Fibroblast of skin of abdomen (primary cell): ENCODE measurements at regions not wholly inside any gene's neighbourhood (a gene's known extent, or its start where the extent isn't known, plus 50 kb on each side); places are given as distances from the start of the nearest gene placed in this dataset.
"Not testable (repeated sequence)": the region's sequence is repeated elsewhere in the genome, so short reads cannot be mapped to it uniquely, and the experiment has no call there.

Experiments
- DNase-seq: peaks from one replicate; pipeline ENCODE4 v3.0.0-alpha.2; 2013

GRCh38 chr5:102154791-102155605, 141.1 kb downstream of the SLCO4C1 start:
- not testable (repeated sequence) for DNase-seq

GRCh38 chr5:102154291-102154690, 141.8 kb downstream of the SLCO4C1 start:
- DNase-seq: no peak

- no peak for DNase-seq
Measured at GRCh38 chr5:102153003-102153759, 142.9 kb downstream of the SLCO4C1 start.

DNA sequence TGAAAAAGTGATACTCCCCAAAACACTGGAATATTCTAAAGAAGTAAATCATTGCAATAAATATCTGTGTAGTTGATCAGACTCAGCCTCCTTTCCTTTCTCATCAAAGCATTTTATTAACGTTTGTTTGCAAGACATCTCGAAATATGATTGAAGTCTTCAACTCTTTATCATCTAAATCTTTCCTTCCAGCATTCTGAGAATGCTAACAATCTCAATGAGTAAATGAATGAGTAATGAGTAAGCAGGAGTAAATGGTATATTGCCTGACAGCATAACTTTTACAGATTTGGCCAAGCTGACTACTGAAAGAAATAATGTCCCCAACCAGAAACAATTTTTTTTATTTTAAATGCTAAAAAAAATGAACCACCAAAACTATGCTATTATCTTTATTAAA, 157.1 kb downstream of the SLCO4C1 start:
- no peak for DNase-seq

DNA sequence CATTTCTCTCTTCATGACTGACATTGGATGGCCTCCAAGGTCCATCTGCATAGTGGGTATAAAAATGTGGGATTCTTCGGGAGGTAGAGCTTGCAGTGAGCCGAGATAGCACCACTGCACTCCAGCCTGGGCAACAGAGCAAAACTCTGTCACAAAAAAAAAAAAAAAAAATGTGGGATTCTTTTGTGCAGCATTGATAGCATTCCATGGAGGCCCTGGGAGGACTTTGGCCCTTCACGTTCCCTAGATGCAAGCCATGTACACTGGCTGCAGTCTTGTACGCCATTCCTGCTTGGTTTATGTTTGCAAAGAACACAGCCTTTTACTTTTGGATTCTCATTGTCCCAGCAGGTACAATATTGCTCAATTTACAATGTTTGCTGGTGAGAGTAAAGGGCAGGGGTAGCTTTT, 157.8 kb downstream of the SLCO4C1 start:
- DNase-seq: no peak

DNA sequence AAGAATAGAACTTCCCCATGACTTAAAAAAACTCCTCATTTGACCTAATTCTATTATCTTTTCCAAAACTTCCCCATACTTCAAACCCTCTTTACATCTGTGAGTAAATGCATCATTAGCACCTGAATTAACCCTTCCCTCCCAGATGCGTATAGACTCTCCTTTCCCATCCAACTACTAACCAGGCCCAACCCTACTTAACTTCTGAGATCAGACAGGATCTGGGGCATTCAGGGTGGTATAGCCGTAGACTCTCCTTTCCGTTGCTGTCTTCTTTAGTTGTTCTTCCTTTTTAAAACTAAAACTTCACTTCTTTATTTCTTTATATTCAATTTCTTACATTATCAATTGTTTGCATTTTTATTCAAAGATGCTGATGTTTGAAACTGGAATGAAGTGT, 165.2 kb downstream of the SLCO4C1 start:
- DNase-seq: no peak

DNA sequence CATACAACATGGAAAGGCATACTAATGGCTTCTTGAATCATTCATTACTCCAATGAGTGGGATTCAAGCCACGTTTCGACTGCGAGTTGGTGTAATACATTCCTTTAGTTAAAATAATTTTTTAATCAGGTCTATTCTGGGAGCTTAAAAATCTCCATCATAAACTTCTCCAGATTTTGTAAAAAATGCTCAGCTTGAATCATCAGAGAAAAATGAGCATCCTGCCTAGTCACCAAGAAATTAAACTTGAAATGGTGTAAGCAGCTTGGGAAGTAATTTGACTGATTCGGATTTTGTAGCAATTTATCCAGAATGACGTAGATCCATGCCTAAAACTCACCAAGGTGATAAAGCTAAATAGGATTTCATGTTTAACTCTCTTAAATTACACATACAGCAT, 165.7 kb downstream of the SLCO4C1 start:
- DNase-seq: no peak

GRCh38 chr5:102119252-102119651, 176.8 kb downstream of the SLCO4C1 start:
- no peak for DNase-seq

GRCh38 chr5:102115736-102116135, 180.3 kb downstream of the SLCO4C1 start:
- no peak for DNase-seq

DNA sequence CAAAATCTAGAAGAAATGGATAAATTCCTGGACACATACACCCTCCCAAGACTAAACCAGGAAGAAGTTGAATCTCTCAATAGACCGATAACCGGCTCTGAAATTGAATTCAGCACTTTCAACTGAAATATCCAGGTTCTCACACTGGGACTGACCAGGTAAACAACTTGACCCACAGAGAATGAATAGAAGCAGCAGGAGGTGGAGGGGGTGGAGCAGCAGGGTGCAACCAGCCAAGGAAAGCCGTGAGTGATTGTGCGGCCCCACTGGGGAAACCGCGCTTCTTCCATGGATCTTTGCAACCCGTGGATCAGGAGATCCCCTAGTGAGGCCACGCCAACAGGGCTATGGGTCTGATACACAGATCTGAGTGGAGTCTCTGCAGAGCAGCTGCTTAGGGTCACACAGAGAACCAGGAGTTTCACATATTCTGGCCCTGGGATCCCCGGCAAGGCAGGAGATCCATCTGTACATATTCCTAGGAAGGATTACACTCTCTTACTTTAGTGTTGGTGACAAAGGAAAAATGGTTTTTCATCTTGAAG, 181.5 kb downstream of the SLCO4C1 start:
- no peak for DNase-seq

DNA sequence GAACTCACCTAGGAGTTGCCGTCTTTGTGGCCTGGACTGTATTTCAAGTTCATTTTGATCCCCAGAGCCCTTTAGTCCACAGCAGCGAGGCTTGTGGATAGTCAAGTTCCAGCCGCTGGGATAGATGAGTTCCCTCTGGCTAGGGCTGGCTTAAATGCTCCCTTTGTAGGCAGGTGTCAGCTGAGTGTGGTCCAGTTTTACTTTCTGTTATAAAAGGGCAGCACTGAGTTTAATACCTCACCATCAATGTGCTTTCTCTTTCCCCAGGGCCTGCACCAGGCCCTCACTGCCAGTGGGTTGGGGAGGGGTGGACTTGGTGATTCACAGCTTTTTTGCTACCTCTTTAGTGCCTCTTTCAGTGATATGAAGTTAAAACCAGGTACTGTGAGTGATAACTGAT, 188.2 kb downstream of the SLCO4C1 start:
- no peak for DNase-seq

DNA sequence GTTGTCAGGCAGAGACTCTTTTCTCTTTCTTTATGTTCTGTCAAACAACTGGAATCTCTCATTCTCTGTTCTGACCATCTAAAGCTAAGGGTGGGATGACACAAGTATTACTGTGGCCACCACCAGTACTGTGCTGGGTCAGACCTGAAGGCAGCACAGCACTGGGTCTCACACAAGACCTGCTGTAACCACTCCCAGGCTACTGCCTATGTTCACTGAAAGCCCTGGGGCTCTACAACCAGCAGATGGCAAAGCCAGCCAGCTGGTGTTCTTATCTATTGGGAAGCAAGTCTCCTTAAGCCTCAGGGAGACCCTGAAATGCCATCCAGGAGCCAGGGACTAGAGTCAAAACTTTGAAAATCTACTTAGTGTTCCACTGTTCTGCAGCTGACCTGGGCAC, 189.5 kb downstream of the SLCO4C1 start:
- DNase-seq: no peak

DNA sequence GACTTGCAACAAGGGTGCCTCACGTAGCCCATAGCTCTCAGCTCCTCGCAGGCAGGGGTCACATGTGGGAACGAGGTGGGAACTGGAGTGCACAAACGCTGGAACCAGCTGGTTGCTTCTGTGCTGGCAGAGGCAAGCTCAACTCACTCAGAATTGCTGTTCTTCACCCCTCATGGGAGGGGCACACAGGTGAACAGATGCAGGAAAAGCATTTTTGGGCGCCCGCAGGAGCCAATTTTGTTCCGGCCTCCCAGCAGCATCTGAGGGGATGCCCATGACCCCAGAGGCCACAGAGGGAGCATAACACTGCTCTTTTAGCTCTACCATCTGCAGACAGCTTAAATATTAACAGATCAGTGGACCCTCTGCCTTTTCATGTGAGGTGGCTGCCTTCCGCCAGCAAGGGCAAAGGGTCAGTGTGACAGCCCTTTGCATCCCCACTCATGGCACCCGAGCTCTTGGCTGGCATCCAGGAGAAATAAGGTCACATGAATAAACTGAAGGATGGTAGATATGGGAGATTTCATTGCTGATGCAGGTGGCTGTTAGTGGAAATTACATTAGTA, 196.2 kb downstream of the SLCO4C1 start:
- no peak for DNase-seq

DNA sequence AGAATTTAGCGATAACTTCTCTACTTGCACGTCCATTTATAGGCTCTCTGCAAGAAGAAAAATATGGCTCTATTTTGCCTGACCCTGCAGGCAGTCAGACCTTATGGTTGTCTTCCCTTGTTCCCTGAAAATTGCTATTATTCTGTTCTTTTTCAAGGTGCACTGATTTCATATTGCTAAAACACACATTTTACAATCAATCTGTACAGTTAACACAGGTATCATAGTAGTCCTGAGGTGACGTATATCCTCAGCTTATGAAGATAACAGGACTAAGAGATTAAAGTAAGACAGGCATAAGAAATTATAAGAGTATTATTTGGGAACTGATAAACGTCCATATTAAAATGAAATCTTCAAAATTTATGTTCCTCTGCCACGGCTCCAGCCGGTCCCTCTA, 197.0 kb downstream of the SLCO4C1 start:
- not testable (repeated sequence) for DNase-seq

GRCh38 chr5:102098606-102099005, 197.5 kb downstream of the SLCO4C1 start:
- DNase-seq: not testable (repeated sequence)

- DNase-seq: no peak
Measured at GRCh38 chr5:102090770-102091169, 205.3 kb downstream of the SLCO4C1 start.

DNA sequence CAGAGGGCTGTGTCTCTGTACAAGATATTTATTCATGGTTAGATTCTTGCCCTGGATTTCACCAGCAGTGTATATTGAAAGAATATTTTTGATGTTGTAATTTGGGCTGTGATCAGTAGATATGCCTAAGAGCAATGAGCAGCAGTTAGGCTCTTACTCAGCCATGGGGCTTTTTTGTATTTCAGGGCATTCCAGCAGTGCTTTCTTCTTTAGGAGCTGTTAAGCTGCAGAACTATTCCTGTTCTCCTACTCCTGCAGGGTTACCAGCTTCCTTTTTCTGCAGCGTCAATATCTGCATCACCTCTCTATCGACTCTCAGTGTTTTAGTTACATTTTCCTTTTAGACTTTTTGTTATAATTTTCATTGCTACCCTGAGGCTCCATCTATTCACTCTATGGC, 206.2 kb downstream of the SLCO4C1 start:
- DNase-seq: no peak

DNA sequence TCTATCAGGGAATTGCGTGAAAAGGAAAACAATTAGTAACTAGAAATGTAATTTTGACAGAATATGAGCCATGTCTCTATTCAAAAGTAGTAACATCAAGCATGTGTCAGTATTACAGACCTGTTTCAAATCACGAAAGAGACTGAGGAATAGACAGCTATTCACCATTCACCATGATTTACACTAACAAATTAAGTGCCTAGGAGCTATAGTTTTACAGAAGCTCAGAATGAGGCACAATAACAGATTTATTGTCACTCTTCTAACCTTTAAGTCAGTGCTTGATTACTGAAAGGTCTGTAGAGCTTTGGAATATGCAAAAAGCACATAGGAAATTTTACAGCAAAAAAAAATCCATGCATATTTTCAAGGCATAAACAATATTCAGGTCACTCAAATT, 208.2 kb downstream of the SLCO4C1 start:
- no peak for DNase-seq

- no peak for DNase-seq
Measured at GRCh38 chr5:102080288-102080687, 215.8 kb downstream of the SLCO4C1 start.

- no peak for DNase-seq
Measured at GRCh38 chr5:102077920-102078319, 218.2 kb downstream of the SLCO4C1 start.

DNA sequence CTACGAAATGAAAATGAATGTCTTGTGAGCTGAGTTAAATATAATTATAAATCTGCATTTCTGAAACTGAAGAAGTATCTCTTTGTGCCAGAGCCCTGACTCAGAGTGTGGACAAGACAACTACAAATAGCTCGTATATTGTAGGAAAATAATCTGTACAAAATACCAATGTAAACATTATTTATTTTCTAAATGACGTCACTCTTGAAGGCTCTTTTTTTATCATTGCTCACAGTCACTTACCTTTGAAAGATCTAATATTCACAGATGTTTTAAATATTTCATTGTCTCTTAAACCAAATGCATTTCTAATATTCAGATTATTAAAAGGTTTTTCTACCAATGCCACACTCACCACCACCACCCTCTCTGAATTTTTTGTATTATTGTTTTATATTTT, 226.1 kb downstream of the SLCO4C1 start:
- DNase-seq: no peak

GRCh38 chr5:102068870-102069269, 227.2 kb downstream of the SLCO4C1 start:
- no peak for DNase-seq

DNA sequence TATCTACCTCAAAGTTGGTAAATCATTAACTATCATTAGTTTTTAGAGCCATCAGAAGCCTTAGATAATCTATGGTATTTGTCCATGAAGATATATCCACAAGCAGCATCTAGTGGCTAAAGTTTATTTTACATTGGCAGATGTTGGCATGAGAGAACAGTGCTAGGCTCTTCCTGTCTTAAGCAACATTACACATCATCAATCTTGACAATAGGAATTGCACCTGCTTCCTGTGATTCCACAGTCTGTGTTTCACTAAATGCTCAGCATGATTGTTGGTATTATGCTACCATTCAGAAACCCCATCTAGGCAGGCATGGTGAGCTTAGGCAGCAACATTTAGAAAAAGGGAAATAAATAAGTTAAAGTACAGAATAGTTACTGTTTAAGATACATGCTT, 246.6 kb downstream of the SLCO4C1 start:
- DNase-seq: no peak
